Breast epithelium (tissue), 3 donors: ENCODE measurements at regions not wholly inside any gene's neighbourhood (a gene's known extent, or its start where the extent isn't known, plus 50 kb on each side); places are given as distances from the start of the nearest gene placed in this dataset.

Source experiments
- POLR2A ChIP-seq: fragments of 450-650 bp; IDR thresholded peaks from one replicate; pipeline ENCODE4 v1.6.1; 2016; ENCODE audit warnings: antibody characterized with exemption, mild to moderate bottlenecking, moderate library complexity
- TF ChIP-seq, protein P1 (sequence below), 3 donors: fragments of 450-650 bp; IDR thresholded peaks; one replicate each; pipeline ENCODE4 v1.5.1; 2016 to 2017; ENCODE audit warnings: antibody characterized with exemption in 3 of 3, mild to moderate bottlenecking in 3 of 3, moderate library complexity in 3 of 3

DNA sequence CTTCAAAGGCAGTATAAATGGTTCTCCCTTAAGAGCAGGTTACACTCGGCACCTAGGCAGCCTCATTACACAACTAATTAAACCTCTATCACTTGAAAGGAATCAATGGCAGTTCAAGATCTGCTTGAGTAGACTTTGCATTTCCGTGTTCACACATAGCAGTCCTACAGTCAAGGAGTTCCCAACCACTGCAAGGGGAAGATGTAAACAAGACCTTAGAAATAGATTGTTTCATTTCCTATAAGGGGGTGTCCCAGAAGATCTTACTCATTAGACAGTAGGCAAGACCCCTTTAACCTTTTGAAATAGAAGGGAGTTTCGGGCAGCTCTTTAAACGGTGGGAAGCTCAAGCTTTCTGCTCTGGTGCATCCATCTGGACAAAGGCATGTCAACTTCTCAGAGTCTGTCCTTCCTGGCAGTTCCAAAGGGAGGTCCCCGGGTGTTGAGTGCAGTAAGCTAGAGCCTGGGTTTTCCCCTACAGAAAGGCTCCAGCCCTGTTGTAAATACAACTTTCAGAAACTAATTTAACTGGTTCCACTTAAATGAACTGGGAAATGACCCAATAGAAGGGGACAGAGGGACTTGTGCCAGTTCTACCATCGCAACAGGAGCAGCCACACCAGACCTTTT, 150.8 kb downstream of the RBMX2 start:
- no peak for TF ChIP-seq POLR2A
- TF ChIP-seq, protein P1, sequence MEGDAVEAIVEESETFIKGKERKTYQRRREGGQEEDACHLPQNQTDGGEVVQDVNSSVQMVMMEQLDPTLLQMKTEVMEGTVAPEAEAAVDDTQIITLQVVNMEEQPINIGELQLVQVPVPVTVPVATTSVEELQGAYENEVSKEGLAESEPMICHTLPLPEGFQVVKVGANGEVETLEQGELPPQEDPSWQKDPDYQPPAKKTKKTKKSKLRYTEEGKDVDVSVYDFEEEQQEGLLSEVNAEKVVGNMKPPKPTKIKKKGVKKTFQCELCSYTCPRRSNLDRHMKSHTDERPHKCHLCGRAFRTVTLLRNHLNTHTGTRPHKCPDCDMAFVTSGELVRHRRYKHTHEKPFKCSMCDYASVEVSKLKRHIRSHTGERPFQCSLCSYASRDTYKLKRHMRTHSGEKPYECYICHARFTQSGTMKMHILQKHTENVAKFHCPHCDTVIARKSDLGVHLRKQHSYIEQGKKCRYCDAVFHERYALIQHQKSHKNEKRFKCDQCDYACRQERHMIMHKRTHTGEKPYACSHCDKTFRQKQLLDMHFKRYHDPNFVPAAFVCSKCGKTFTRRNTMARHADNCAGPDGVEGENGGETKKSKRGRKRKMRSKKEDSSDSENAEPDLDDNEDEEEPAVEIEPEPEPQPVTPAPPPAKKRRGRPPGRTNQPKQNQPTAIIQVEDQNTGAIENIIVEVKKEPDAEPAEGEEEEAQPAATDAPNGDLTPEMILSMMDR (IDR thresholded peaks at IDR 0.05) = no peak
